ENCODE measurements at regions not wholly inside any gene's neighbourhood (a gene's known extent, or its start where the extent isn't known, plus 50 kb on each side); places are given as distances from the start of the nearest gene placed in this dataset.

DNA sequence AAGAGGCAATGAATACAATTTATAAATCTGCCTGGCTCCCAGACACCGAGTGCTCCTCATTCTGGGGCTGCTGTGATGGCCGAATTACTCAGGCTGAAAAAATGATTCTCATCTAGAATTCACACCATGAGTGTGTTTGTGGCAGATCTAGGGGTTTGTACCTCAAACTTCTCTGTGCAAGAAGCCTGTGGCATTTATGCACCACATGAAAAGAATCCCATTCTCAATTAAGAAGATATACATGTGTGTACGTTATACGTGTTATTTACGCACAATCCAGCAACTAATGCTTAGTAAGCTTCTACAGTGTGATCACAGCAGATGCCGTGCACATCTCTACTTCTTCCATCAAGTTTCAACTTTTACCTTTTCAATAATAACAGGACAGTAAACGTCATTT, 476.8 kb downstream of the SHQ1 start:
- intact Hi-C loops (cut with micrococcal nuclease; ENCODE audit: unreplicated experiment), result no loop called here
- no TSS peak for BruUV-seq (replicated peaks)
- no peak overlapping the region for H3K27ac ChIP-seq
- H3K4me2 ChIP-seq, result no peak overlapping the region
- no peaks in the 10 kb centered on the region for H3K9me3 ChIP-seq (ENCODE audit: insufficient read depth, low read depth)
- no peaks in the 10 kb centered on the region for H3K4me1 ChIP-seq (replicated peaks; ENCODE audit: insufficient read depth)
- no peaks in the 10 kb centered on the region for H3K27me3 ChIP-seq (ENCODE audit: insufficient read depth, low read depth)
- H3K9me2 ChIP-seq (ENCODE audit: insufficient read depth), result no peaks in the 10 kb centered on the region
- TF ChIP-seq EZH2 (IDR thresholded peaks at IDR 0.05; ENCODE audit: low read depth), result no peak
- TF ChIP-seq, protein P1, sequence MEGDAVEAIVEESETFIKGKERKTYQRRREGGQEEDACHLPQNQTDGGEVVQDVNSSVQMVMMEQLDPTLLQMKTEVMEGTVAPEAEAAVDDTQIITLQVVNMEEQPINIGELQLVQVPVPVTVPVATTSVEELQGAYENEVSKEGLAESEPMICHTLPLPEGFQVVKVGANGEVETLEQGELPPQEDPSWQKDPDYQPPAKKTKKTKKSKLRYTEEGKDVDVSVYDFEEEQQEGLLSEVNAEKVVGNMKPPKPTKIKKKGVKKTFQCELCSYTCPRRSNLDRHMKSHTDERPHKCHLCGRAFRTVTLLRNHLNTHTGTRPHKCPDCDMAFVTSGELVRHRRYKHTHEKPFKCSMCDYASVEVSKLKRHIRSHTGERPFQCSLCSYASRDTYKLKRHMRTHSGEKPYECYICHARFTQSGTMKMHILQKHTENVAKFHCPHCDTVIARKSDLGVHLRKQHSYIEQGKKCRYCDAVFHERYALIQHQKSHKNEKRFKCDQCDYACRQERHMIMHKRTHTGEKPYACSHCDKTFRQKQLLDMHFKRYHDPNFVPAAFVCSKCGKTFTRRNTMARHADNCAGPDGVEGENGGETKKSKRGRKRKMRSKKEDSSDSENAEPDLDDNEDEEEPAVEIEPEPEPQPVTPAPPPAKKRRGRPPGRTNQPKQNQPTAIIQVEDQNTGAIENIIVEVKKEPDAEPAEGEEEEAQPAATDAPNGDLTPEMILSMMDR (conservative IDR thresholded peaks at IDR 0.05), result no peak
- ChIA-PET CTCF (no interaction called here), POLR2A (ENCODE audit: unreplicated experiment) (no interaction called here)
- no peaks in the 10 kb centered on the region for H3K79me2 ChIP-seq (ENCODE audit: low read depth)
- H3F3A ChIP-seq (ENCODE audit: insufficient read depth, low read depth), result no peaks in the 10 kb centered on the region
- no peaks in the 10 kb centered on the region for H4K20me1 ChIP-seq (ENCODE audit: insufficient read depth)
- H3K36me3 ChIP-seq (ENCODE audit: low read depth), result no peaks in the 10 kb centered on the region
- DNase-seq, result no peak
- H2AFZ ChIP-seq, result no peak overlapping the region
- no peak overlapping the region for H3K4me3 ChIP-seq

GRCh38 chr3:72370947-72371346, 477.3 kb downstream of the SHQ1 start:
- POLR2A ChIA-PET (ENCODE audit: unreplicated experiment), result no interaction called here
- no peak overlapping the region for H2AFZ ChIP-seq
- no peaks in the 10 kb centered on the region for H3F3A ChIP-seq (ENCODE audit: insufficient read depth, low read depth)
- H3K4me2 ChIP-seq, result no peak overlapping the region
- no peak overlapping the region for H3K4me3 ChIP-seq
- intact Hi-C loops (cut with micrococcal nuclease; ENCODE audit: unreplicated experiment), result no loop called here
- no peaks in the 10 kb centered on the region for H3K9me2 ChIP-seq (ENCODE audit: insufficient read depth)
- no peak overlapping the region for H3K27ac ChIP-seq
- H3K9me3 ChIP-seq (ENCODE audit: insufficient read depth, low read depth), result no peaks in the 10 kb centered on the region
- no peaks in the 10 kb centered on the region for H3K27me3 ChIP-seq (ENCODE audit: insufficient read depth, low read depth)
- H3K36me3 ChIP-seq (ENCODE audit: low read depth), result no peaks in the 10 kb centered on the region
- no peaks in the 10 kb centered on the region for H3K4me1 ChIP-seq (replicated peaks; ENCODE audit: insufficient read depth)
- no peaks in the 10 kb centered on the region for H4K20me1 ChIP-seq (ENCODE audit: insufficient read depth)
- DNase-seq, result no peak
- CTCF ChIA-PET, result no interaction called here
- TF ChIP-seq EZH2 (IDR thresholded peaks at IDR 0.05; ENCODE audit: low read depth), result no peak
- TF ChIP-seq, protein P1 (conservative IDR thresholded peaks at IDR 0.05), result no peak
- BruUV-seq (replicated peaks), result no TSS peak
- H3K79me2 ChIP-seq (ENCODE audit: low read depth), result no peaks in the 10 kb centered on the region

DNA sequence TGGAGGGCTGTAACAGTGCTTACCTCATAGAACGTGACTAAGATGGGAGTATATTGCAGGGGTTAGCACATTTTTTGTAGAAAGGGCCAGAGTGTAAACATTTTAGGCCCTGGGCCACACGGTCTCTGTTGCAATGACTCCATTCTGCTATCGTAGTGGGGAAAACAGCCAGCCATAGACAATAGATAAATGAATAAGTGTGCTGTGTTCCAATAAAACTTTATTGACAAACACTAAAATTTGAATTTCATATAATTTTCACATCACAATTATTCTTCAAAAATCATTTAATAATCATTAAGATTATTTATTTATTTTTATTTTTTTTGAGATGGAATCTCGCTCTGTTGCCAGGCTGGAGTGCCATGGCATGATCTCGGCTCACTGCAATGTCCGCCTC, 478.6 kb downstream of the SHQ1 start:
- Histone ChIP-seq H3K4me1 (replicated peaks; ENCODE audit: insufficient read depth) (no peaks in the 10 kb centered on the region), H3F3A (ENCODE audit: insufficient read depth, low read depth) (no peaks in the 10 kb centered on the region), H3K27ac (no peak overlapping the region), H3K27me3 (ENCODE audit: insufficient read depth, low read depth) (no peaks in the 10 kb centered on the region), H4K20me1 (ENCODE audit: insufficient read depth) (no peaks in the 10 kb centered on the region), H3K9me2 (ENCODE audit: insufficient read depth) (no peaks in the 10 kb centered on the region), H3K79me2 (ENCODE audit: low read depth) (no peaks in the 10 kb centered on the region), H3K9me3 (ENCODE audit: insufficient read depth, low read depth) (no peaks in the 10 kb centered on the region), H3K4me2 (no peak overlapping the region), H2AFZ (no peak overlapping the region), H3K36me3 (ENCODE audit: low read depth) (no peaks in the 10 kb centered on the region), H3K4me3 (no peak overlapping the region)
- intact Hi-C loops (cut with micrococcal nuclease; ENCODE audit: unreplicated experiment), result no loop called here
- TF ChIP-seq EZH2 (IDR thresholded peaks at IDR 0.05; ENCODE audit: low read depth), result no peak
- TF ChIP-seq, protein P1 (conservative IDR thresholded peaks at IDR 0.05), result no peak
- ChIA-PET POLR2A (ENCODE audit: unreplicated experiment) (no interaction called here), CTCF (no interaction called here)
- DNase-seq, result no peak
- no TSS peak for BruUV-seq (replicated peaks)
